Left ventricle myocardium inferior (tissue), 1 donor: ENCODE measurements at regions not wholly inside any gene's neighbourhood (a gene's known extent, or its start where the extent isn't known, plus 50 kb on each side); places are given as distances from the start of the nearest gene placed in this dataset.
"Not testable (repeated sequence)": the region's sequence is repeated elsewhere in the genome, so short reads cannot be mapped to it uniquely, and the experiment has no call there.

ENCODE experiments used
- DNase-seq: peaks from one replicate; pipeline ENCODE4 v3.0.0-alpha.2; 2020
- H3K27ac ChIP-seq: fragments of 200-600 bp; replicated peaks from 2 replicates; pipeline ENCODE4 v1.8.0; 2021
- H3K27me3 ChIP-seq: fragments of 200-600 bp; 2 replicates; pipeline ENCODE4 v1.8.0; 2021; ENCODE audit warnings: low read depth
- H3K36me3 ChIP-seq: fragments of 200-600 bp; 2 replicates; pipeline ENCODE4 v1.8.0; 2021
- H3K4me1 ChIP-seq: fragments of 200-600 bp; 2 replicates; pipeline ENCODE4 v1.8.0; 2021
- H3K4me3 ChIP-seq: fragments of 200-600 bp; 2 replicates; pipeline ENCODE4 v1.8.0; 2021; ENCODE audit warnings: mild to moderate bottlenecking, moderate library complexity
- H3K9me3 ChIP-seq: fragments of 200-600 bp; replicated peaks from 2 replicates; pipeline ENCODE4 v1.8.0; 2021
- intact Hi-C: fragments of 100-400 bp; cut with micrococcal nuclease; formaldehyde crosslinking; loops from one replicate; pipeline ENCODE4 v1.11.0; 2022
- TF ChIP-seq, protein P1 (sequence below): fragments of 200-600 bp; IDR thresholded peaks from 2 replicates; pipeline ENCODE4 v1.8.0; 2021; ENCODE audit warnings: antibody characterized with exemption, mild to moderate bottlenecking, borderline replicate concordance
- donor health status: DM: no; HTN: yes; CAD: no; lungs with severe emphysema.

DNA sequence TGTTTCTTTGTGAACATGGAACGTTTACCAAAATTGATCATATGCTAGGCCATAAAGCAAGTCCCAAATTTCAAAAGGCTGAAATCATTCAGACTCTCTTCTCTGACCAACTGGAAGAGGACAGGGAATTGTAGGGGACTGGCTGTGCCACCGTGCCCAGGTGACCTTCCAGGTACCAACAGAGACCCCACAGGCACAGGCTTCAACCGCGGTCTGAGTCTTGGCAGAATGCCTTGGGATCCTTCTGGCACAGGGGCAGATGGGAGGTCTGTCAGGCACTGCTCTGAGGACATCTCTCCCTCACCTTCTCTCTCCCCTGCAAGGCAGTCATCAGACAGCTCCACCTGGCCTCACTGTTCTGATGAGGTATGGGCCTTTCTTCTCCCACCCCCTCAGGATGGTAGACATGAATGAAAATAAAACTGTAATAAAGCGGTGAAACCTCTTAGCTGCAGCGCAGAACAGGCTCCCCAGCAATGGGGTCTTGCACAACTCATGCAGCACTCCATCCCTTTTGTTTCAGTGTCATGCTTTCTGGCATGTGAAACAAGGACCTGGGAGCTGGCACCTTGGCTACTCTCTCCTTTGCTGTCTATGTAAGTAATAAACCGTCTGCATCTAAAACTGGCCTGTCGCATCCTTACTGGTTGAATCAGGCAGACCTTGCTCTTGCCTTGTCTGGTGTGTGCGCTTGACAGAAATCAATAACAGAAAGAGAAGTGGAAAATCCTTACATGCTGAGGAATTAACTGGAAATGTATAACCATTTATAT, 289.2 kb downstream of the KLF13 start:
- TF ChIP-seq, protein P1, sequence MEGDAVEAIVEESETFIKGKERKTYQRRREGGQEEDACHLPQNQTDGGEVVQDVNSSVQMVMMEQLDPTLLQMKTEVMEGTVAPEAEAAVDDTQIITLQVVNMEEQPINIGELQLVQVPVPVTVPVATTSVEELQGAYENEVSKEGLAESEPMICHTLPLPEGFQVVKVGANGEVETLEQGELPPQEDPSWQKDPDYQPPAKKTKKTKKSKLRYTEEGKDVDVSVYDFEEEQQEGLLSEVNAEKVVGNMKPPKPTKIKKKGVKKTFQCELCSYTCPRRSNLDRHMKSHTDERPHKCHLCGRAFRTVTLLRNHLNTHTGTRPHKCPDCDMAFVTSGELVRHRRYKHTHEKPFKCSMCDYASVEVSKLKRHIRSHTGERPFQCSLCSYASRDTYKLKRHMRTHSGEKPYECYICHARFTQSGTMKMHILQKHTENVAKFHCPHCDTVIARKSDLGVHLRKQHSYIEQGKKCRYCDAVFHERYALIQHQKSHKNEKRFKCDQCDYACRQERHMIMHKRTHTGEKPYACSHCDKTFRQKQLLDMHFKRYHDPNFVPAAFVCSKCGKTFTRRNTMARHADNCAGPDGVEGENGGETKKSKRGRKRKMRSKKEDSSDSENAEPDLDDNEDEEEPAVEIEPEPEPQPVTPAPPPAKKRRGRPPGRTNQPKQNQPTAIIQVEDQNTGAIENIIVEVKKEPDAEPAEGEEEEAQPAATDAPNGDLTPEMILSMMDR = no peak

DNA sequence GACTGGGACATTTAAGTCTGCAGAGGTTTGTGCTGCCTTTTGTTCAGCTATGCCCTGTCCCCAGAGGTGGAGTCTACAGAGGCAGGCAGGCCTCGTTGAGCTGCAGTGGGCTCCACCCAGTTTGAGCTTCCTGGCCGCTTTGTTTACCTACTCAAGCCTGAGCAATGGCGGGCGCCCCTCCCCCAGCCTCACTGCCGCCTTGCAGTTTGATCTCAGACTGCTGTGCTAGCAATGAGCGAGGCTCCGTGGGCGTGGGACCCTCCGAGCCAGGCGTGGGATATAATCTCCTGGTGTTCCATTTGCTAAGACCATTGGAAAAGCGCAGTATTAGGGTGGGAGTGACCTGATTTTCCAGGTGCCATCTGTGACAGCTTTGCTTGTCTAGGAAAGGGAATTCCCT, 296.7 kb downstream of the KLF13 start:
- H3K4me3 ChIP-seq, H3K27me3 ChIP-seq, H3K4me1 ChIP-seq, DNase-seq, H3K36me3 ChIP-seq, intact Hi-C loops, H3K27ac ChIP-seq: not testable (repeated sequence)
- H3K9me3 ChIP-seq = peaks cover 28% of the 10 kb centered on the region

More for the DNA sequence above, 289.2 kb downstream of the KLF13 start:
- intact Hi-C loops = no loop called here
- no peak overlapping the region for H3K4me3 ChIP-seq
- DNase-seq = no peak
- peaks cover 43% of the 10 kb centered on the region for H3K9me3 ChIP-seq
- no peaks in the 10 kb centered on the region for H3K36me3 ChIP-seq
- no peak overlapping the region for H3K27ac ChIP-seq
- H3K27me3 ChIP-seq = no peaks in the 10 kb centered on the region
- no peaks in the 10 kb centered on the region for H3K4me1 ChIP-seq

DNA sequence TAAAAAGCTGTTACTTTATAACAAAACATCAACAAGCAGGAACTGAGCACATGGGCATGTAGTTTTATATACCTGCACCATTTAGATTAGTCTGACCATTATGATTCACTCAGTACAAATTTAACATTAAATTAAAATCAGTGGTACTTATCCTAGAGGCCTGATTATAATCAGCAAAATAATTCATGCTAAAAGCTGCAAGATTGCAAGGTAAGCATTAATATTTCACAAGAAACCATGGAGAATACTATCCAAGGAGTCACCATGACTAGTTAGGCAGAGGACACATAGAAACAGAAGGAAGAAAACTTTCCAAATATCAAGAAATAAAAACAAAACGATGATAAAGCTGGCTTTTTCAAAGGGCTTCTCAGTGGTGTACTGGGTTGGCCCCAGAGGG, 297.5 kb downstream of the KLF13 start:
- H3K4me1 ChIP-seq, H3K27ac ChIP-seq, intact Hi-C loops, DNase-seq, H3K27me3 ChIP-seq, H3K36me3 ChIP-seq, H3K4me3 ChIP-seq: not testable (repeated sequence)
- peaks cover 23% of the 10 kb centered on the region for H3K9me3 ChIP-seq

DNA sequence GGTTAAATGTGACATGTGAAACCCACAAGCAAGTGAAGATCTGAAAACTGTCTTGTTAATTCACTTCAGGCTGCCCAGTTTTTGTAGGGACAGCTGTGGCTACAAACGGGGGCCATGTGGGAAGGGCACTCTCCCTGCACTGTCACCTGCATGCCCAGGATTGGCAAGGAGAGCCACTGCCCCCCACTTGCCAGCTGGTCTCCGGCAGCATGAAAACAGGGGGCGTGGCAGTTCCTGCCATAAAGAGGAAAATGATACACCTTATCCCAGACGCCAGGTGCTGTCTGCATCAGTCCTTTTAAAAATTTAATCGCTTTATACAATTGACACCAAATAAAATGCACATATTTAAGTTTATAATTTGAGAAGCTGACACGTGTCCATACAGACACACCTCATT, 309.1 kb downstream of the KLF13 start:
- DNase-seq, intact Hi-C loops, H3K4me1 ChIP-seq, H3K27me3 ChIP-seq, H3K27ac ChIP-seq, H3K9me3 ChIP-seq, H3K36me3 ChIP-seq, H3K4me3 ChIP-seq: not testable (repeated sequence)

DNA sequence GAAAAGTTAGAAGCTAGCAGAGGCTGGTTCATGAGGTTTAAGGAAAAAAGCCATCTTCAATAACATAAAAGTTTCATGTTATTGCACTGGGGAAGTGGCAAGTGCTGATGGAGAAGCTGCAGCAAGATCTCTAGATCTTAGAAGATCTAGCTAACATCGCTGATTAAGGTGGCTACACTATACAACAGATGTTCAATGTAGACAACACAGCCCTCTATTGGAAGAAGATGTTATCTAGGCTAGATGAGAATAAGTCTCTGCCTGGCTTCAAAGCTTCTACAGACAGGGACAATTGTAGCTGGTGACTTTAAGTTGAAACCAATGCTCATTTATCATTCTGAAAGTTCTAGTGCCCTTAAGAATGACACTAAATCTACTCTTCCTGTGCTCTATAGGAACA, 310.3 kb downstream of the KLF13 start:
- H3K27me3 ChIP-seq, DNase-seq, H3K27ac ChIP-seq, H3K4me3 ChIP-seq, H3K4me1 ChIP-seq, intact Hi-C loops, H3K36me3 ChIP-seq, H3K9me3 ChIP-seq: not testable (repeated sequence)

DNA sequence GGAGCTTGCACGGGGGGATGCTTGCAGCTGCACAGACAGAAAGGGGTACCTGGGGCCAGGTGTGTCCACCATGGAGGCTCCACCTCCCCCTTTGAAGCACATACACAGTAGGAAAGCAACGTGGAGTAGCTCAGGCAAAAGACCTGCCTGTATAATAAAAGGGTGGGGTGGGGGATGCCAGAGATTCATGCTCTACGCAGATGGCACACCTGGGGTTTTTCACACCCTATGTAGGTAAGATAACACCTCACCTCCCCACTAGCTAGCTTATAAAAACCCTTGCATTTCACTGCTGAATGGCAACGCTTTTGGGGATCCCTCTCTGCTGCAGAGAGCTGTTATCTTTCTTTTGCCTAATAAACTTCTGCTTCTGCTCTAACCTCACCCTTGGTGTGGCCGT, 317.3 kb downstream of the KLF13 start:
- H3K9me3 ChIP-seq, intact Hi-C loops, H3K27ac ChIP-seq, H3K4me1 ChIP-seq, H3K27me3 ChIP-seq, H3K36me3 ChIP-seq, DNase-seq, H3K4me3 ChIP-seq: not testable (repeated sequence)

DNA sequence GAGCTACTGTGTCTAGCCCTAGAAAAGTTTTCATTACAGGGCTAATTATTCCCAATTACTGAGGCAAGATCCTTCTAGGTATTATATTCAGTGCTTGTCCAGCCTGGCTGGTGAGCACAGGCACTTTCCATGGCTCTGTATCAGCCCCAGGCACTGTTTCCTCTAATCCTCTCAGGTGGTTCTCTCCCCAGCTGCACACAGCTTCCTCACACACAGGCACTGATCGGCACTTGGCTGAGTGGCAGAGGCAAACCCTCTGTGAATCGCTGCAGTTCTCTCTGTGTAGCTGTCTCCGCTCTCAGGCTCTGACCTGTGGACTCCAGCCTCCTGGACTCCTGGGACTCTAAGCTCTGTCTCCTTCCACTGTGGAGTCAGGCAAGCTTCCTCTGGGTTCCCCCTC, 318.1 kb downstream of the KLF13 start:
- H3K27ac ChIP-seq, H3K4me1 ChIP-seq, H3K4me3 ChIP-seq, intact Hi-C loops, H3K27me3 ChIP-seq, DNase-seq, H3K9me3 ChIP-seq, H3K36me3 ChIP-seq: not testable (repeated sequence)

DNA sequence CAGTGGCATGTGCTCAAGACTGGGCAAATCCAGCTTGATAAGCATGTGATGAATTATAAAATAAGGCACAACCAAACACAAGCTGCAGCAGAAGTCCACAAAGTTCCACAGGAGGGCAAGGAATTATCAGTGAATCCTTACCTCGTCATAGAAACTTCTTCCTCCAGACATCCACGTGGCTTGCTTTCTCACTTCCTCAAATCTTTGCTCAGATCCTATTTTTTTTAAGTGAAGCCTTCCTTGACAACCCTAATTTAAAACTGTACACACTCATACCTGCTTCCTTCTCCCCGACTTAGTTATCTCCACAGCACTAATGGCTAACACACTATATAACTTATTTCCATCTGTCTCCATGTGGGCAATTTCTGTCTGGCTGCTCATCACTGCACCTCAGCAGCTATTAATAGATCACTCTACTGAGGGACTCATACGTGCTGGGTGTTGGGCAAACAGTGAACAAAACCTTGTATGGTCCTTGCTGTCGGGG, 320.7 kb downstream of the KLF13 start:
- H3K9me3 ChIP-seq, H3K27me3 ChIP-seq, H3K27ac ChIP-seq, H3K36me3 ChIP-seq, H3K4me1 ChIP-seq, DNase-seq, H3K4me3 ChIP-seq, intact Hi-C loops: not testable (repeated sequence)

DNA sequence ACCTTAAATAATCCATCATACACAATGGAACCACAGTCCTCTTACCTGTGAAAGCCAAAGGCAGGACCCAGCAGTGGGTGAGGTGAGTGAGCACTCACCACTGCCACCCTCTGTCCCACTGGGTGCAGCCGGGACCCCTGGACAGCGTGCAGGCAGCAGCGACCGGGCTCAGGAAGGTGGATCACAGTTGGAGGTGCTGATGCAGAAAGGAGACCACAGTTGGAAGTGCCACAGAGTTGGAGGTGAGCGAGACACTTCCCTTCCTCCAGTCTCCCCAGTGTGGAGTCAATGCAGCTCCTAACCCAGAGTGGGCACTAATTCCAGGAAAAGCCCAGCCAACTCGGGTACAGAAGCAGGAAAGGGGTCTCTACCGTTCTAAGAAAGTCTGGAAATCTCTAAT, 323.0 kb downstream of the KLF13 start:
- H3K4me1 ChIP-seq, intact Hi-C loops, H3K4me3 ChIP-seq, H3K27me3 ChIP-seq, H3K27ac ChIP-seq, H3K36me3 ChIP-seq, DNase-seq, H3K9me3 ChIP-seq: not testable (repeated sequence)
